Glomerular endothelial cell (primary cell): ENCODE measurements at regions not wholly inside any gene's neighbourhood (a gene's known extent, or its start where the extent isn't known, plus 50 kb on each side); places are given as distances from the start of the nearest gene placed in this dataset.
A peak's percentile ranks its signal among the peaks of the same experiment; 100 is the strongest.

Source experiments
- DNase-seq: peaks from one replicate; pipeline ENCODE4 v3.0.0-alpha.2; 2011; ENCODE audit warnings: low read depth, low spot score; ENCODE audit errors: extremely low read depth

- DNase-seq: no peak
Measured at GRCh38 chr1:115428256-115428655, 90.2 kb upstream of the NGF start.

- no peak for DNase-seq
Measured at GRCh38 chr1:115426956-115427355, 88.9 kb upstream of the NGF start.

GRCh38 chr1:115426231-115426771, 88.3 kb upstream of the NGF start:
- DNase-seq: peak; percentile 37

GRCh38 chr1:115425442-115425841, 87.4 kb upstream of the NGF start:
- no peak for DNase-seq

DNA sequence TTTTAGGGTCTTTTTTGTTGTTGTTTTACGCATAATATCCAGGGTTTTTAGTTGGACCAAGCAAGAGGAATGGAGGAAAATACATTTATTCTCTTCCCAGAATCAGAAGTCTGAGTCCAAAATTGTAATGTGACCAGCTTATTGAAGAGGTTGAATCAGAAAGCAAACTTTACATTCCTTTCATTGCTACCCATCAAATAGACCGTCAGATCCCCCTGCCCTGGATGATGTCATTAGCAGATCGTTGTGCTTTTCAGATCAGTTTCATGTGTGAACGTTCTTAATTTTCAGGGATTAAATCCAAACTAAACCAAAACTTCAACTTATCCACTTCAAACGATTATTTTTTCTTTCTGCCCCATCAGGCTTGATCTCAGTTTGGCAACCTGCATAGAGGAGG, 85.7 kb upstream of the NGF start:
- no peak for DNase-seq

- DNase-seq: no peak
Measured at GRCh38 chr1:115419571-115419970, 81.5 kb upstream of the NGF start.

GRCh38 chr1:115413621-115414020, 75.6 kb upstream of the NGF start:
- DNase-seq: no peak

- DNase-seq: no peak
Measured at GRCh38 chr1:115413208-115413607, 75.2 kb upstream of the NGF start.

DNA sequence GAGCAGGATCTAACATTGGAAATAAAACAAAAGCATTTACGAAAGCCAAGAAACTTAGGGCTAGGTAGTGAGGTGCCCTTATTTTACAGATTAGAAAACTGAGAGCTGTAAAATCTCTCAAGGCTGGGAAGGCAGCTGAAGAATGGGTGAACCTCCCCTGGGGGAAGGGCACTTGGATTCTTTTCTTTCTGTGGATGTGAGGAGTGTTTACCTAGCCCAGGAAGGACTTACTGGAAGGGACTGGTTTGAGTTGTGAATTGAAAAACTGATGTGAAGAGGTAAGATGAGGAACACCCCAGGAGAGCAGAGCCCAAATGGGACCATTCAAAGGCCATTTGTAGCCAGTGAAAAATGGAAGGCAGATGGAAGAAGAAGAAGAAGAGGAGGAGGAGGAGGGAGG, 74.7 kb upstream of the NGF start:
- no peak for DNase-seq

DNA sequence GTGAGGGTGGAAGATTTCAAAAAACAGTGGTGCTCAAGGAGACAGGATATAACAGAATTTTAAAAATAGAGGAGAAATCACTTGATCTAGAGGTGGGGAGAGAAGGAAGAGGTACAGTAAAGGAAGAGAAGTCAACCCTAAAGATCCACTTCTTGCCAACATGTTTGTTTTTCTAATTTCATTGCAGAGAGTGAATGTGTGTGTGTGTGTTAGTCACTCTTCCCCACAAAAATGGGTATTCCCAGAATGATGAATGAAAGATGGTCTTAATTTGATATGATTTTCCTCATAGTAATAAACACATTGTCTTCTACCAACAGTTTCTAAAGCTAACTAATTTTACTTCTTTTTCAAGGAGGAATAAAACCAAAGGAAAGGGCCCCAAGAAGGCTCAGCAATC, 74.2 kb upstream of the NGF start:
- DNase-seq: no peak

DNA sequence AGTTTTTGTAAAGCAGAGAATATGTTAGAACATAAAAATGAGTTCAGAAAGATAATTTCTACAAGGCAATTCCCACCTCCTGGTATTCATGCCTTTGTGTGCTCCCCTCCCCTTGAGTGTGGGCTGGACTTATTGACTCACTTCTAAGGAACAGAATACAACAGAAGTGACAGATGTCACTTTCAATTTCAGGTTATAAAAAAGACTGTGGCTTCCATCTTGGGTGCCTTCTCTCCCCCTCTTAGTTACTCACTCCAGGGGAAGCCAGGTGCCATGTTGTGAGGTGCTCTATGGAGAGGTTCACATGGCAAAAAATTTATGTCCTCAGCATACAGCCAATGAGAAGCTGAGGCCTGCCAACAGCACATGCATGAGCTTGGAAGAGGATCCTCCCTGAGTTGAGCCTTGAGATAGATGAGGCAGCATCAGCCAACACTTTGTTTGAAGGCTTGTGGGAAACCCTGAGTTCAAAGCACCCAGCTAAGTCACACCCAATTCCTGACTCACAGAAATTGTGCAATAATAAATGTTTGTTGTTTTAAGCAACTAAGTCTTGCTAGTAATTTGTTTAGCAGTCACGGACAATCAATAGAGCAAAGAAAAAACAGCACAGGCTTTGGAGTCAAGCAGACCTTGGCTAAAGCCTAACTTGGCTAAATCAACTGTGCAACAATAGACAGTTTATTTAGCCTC, 73.5 kb upstream of the NGF start:
- DNase-seq: no peak

- no peak for DNase-seq
Measured at GRCh38 chr1:115409094-115410015, 71.3 kb upstream of the NGF start.

DNA sequence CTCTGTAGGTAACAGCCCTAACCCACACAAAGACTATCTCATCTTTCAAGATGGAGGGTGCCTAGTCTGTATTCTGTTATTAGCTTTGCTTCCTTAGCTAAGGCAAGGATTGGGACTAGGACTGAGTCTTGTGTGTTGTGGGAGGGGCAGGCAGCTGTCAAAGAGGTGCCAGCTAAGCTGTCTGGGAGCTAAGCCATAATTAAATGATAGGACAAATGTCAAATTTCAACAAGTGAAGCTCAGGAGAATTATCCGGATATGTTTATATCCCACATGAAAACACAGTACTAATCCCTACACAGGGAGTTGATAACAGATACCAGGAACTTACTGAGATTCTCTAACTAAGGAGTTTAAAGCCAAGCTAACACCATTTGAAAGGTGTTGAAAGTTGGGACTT, 70.5 kb upstream of the NGF start:
- DNase-seq: no peak

- no peak for DNase-seq
Measured at GRCh38 chr1:115404911-115405310, 66.9 kb upstream of the NGF start.

- no peak for DNase-seq
Measured at GRCh38 chr1:115402753-115403184, 64.7 kb upstream of the NGF start.

- no peak for DNase-seq
Measured at GRCh38 chr1:115401676-115402075, 63.6 kb upstream of the NGF start.

GRCh38 chr1:115400891-115401290, 62.8 kb upstream of the NGF start:
- no peak for DNase-seq

DNA sequence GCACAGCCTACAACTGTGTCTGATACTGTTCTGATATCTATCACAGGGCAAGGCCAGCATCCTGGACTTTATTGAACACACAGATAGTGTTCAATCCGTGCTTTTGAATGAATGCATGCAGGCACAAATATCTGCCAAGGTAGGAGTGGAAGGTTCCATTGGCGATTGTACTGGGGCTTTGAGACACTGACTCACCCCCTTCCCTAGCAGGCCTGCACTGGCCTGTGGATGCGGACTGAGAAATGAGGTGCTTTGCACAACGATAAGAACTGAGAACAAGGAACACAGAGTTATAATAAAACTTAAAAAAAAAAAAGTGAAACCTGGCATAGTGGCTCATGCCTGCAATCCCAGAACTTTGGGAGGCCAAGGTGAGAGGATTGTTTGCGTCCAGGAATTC, 62.4 kb upstream of the NGF start:
- DNase-seq: no peak

GRCh38 chr1:115398745-115399144, 60.7 kb upstream of the NGF start:
- DNase-seq: no peak
